Hepatocyte (in vitro differentiated cells): ENCODE measurements at regions not wholly inside any gene's neighbourhood (a gene's known extent, or its start where the extent isn't known, plus 50 kb on each side); places are given as distances from the start of the nearest gene placed in this dataset.

Experiments used
- DNase-seq: peaks from one replicate; pipeline ENCODE4 v3.0.0-alpha.2; 2016; ENCODE audit warnings: low spot score
- H2AFZ ChIP-seq: fragments of 200-600 bp; sonication (generic); 2 replicates; pipeline ENCODE4 v1.6.0; 2016; ENCODE audit warnings: antibody characterized with exemption, mild to moderate bottlenecking
- H3K27ac ChIP-seq: fragments of 200-600 bp; sonication (generic); 2 replicates; pipeline ENCODE4 v1.5.1; 2016; ENCODE audit warnings: mild to moderate bottlenecking
- H3K27me3 ChIP-seq: fragments of 200-600 bp; sonication (generic); 2 replicates; pipeline ENCODE4 v1.6.1; 2016
- H3K36me3 ChIP-seq: fragments of 200-600 bp; sonication (generic); replicated peaks from 2 replicates; pipeline ENCODE4 v1.5.1; 2016; ENCODE audit warnings: low read depth; ENCODE audit not compliant: insufficient read depth
- H3K4me1 ChIP-seq: fragments of 200-600 bp; sonication (generic); 2 replicates; pipeline ENCODE4 v1.5.1; 2016; ENCODE audit warnings: mild to moderate bottlenecking, moderate library complexity; ENCODE audit not compliant: insufficient read depth
- H3K4me2 ChIP-seq: fragments of 200-600 bp; sonication (generic); 2 replicates; pipeline ENCODE4 v1.6.0; 2016
- H3K4me3 ChIP-seq: fragments of 200-600 bp; sonication (generic); 2 replicates; pipeline ENCODE4 v1.5.1; 2016; ENCODE audit warnings: mild to moderate bottlenecking
- H3K79me2 ChIP-seq: fragments of 200-600 bp; sonication (generic); 2 replicates; pipeline ENCODE4 v1.6.0; 2017; ENCODE audit warnings: mild to moderate bottlenecking
- H3K9me2 ChIP-seq: fragments of 200-600 bp; sonication (generic); replicated peaks from 2 replicates; pipeline ENCODE4 v1.6.0; 2017; ENCODE audit warnings: mild to moderate bottlenecking; ENCODE audit not compliant: insufficient read depth
- H3K9me3 ChIP-seq: fragments of 200-600 bp; sonication (generic); 2 replicates; pipeline ENCODE4 v1.5.1; 2016; ENCODE audit warnings: low read depth, mild to moderate bottlenecking
- H4K20me1 ChIP-seq: fragments of 200-600 bp; sonication (generic); 2 replicates; pipeline ENCODE4 v1.6.0; 2016; ENCODE audit warnings: mild to moderate bottlenecking; ENCODE audit not compliant: insufficient read depth, poor library complexity, severe bottlenecking
- EZH2 ChIP-seq: fragments of 200-600 bp; sonication (generic); IDR thresholded peaks from 2 replicates; pipeline ENCODE4 v1.6.1; 2016; ENCODE audit warnings: antibody characterized with exemption, mild to moderate bottlenecking, borderline replicate concordance
- EZH2phosphoT487 ChIP-seq: fragments of 200-600 bp; sonication (generic); IDR thresholded peaks from one replicate; pipeline ENCODE4 v1.6.1; 2018; ENCODE audit warnings: antibody characterized with exemption, mild to moderate bottlenecking, low read depth, moderate library complexity; ENCODE audit not compliant: unreplicated experiment, severe bottlenecking
- WGBS: methylation state at CpG from one replicate; pipeline ENCODE4 v1.1.6; 2016; ENCODE audit warnings: low lambda C conversion rate; ENCODE audit errors: missing lambda C conversion rate; 5-methylcytosine and 5-hydroxymethylcytosine counted together
- TF ChIP-seq, protein P1 (sequence below): fragments of 200-600 bp; sonication (generic); IDR thresholded peaks from 2 replicates; pipeline ENCODE4 v1.5.1; 2016; ENCODE audit warnings: antibody characterized with exemption, mild to moderate bottlenecking; ENCODE audit not compliant: poor library complexity

DNA sequence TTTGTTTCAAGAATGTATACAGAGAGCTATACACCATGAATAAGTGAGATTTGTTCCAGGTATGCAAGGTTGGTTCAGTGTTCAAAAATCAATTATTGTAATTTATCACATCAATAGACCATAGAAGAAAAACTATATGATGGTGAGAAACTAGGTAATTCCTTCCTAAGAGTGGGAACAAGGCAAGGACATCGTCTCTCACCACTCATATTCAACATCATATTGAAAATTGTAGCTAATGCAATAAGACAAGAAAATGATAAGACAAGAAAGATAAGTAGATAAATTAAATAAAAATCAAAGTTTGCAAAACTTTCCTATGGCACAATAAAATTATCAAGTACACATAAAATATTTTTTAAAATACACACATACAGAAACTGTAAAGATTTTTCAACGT is 385.3 kb upstream of the COBL start:
- H3K36me3 ChIP-seq = no peaks in the 10 kb centered on the region
- no peaks in the 10 kb centered on the region for H3K9me2 ChIP-seq
- no peak for DNase-seq
- no peaks in the 10 kb centered on the region for H3K9me3 ChIP-seq
- H3K4me1 ChIP-seq = no peaks in the 10 kb centered on the region
- H3K27me3 ChIP-seq = no peaks in the 10 kb centered on the region
- no peak overlapping the region for H3K27ac ChIP-seq
- no peak overlapping the region for H3K4me3 ChIP-seq
- TF ChIP-seq EZH2phosphoT487 (no peak), EZH2 (no peak)
- TF ChIP-seq, protein P1, sequence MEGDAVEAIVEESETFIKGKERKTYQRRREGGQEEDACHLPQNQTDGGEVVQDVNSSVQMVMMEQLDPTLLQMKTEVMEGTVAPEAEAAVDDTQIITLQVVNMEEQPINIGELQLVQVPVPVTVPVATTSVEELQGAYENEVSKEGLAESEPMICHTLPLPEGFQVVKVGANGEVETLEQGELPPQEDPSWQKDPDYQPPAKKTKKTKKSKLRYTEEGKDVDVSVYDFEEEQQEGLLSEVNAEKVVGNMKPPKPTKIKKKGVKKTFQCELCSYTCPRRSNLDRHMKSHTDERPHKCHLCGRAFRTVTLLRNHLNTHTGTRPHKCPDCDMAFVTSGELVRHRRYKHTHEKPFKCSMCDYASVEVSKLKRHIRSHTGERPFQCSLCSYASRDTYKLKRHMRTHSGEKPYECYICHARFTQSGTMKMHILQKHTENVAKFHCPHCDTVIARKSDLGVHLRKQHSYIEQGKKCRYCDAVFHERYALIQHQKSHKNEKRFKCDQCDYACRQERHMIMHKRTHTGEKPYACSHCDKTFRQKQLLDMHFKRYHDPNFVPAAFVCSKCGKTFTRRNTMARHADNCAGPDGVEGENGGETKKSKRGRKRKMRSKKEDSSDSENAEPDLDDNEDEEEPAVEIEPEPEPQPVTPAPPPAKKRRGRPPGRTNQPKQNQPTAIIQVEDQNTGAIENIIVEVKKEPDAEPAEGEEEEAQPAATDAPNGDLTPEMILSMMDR = no peak
- no peak overlapping the region for H3K4me2 ChIP-seq
- no peaks in the 10 kb centered on the region for H3K79me2 ChIP-seq
- no peaks in the 10 kb centered on the region for H4K20me1 ChIP-seq
- no peak overlapping the region for H2AFZ ChIP-seq
- WGBS = 89% methylated on average over 2 of the region's 2 CpGs

DNA sequence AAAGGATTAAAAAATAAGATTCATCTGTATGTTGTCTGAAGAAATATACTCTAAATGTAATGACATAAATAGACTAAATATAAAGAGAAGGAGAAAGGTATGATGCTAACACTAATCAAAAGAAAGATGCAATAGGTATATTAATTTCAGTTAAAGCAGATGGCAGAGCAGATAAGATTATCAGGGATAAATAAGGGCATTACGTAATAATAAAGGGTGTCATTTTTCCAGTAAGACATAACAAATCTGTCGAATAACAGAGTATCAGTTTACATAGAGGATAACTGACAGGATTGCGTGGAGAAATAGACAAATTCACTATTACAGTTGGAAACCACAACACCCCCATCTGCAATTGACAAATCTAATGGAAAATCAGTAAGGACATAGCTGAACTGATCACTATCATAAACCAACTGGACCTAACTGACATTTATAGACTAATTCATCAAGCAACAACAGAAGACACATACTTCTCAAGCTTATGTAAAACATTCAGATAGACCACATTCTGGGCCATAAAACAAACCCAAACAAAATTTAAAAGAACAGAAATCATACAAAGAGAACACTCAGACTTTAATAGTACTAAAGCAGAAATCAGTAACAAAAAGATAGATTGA is 384.1 kb upstream of the COBL start:
- WGBS = 57% methylated on average over 3 of the region's 3 CpGs
- TF ChIP-seq, protein P1 = no peak
- TF ChIP-seq EZH2 = no peak
- TF ChIP-seq EZH2phosphoT487 = no peak

DNA sequence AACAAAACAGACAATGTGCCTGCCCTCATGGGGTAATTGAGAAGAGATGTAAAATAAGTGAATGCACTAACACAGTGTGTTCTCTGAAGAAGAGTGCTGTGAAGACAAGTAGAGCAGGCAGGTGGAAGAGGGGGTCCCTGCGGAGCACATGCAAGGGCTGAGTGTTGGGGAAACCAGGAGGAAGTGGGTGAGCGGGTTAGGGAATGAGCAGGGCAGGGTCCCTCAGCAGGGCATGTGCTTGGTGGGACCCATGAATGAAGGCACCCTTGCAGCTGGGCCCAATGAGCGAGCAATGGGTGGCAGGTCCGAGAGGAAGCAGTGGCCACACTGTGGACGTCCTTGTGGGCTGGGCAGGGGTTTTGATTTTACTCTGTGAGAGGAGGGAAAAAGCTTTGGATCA is 376.6 kb upstream of the COBL start:
- Histone ChIP-seq H3K27me3 (no peaks in the 10 kb centered on the region), H3K27ac (no peak overlapping the region), H4K20me1 (no peaks in the 10 kb centered on the region), H3K4me3 (no peak overlapping the region), H3K4me2 (no peak overlapping the region), H2AFZ (no peak overlapping the region), H3K79me2 (no peaks in the 10 kb centered on the region), H3K9me2 (no peaks in the 10 kb centered on the region), H3K9me3 (no peaks in the 10 kb centered on the region), H3K36me3 (no peaks in the 10 kb centered on the region), H3K4me1 (no peaks in the 10 kb centered on the region)
- no peak for DNase-seq
- 92% methylated on average over 5 of the region's 5 CpGs for WGBS
- TF ChIP-seq EZH2 (no peak), EZH2phosphoT487 (no peak)
- TF ChIP-seq, protein P1 = no peak

More for the DNA sequence above, 384.1 kb upstream of the COBL start:
- Histone ChIP-seq H2AFZ (no peak overlapping the region), H3K4me2 (no peak overlapping the region), H3K36me3 (no peaks in the 10 kb centered on the region), H3K79me2 (no peaks in the 10 kb centered on the region), H3K4me1 (no peaks in the 10 kb centered on the region), H3K9me2 (no peaks in the 10 kb centered on the region), H3K27me3 (no peaks in the 10 kb centered on the region), H4K20me1 (no peaks in the 10 kb centered on the region), H3K27ac (no peak overlapping the region), H3K9me3 (no peaks in the 10 kb centered on the region), H3K4me3 (no peak overlapping the region)
- no peak for DNase-seq

DNA sequence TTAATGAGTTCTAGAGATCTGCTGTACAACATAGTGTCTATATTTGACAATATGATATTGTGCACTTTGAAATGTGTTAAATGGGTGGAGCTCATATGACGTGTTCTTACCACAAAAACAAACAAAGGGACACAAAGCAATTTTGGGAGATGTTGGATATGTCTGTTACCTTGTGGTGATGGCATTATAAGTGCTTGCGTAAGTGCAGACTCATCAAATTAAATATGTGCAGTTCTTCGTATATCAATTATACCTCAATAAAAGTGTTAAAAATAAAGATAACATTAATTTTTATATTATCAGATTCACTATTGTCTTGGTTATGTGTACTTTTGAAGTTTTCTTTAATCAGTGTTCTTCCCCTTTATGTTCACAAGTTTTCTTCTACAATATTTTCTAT is 372.9 kb upstream of the COBL start:
- DNase-seq = no peak
- no peak overlapping the region for H2AFZ ChIP-seq
- H3K4me2 ChIP-seq = no peak overlapping the region
- no peaks in the 10 kb centered on the region for H3K9me2 ChIP-seq
- H3K27me3 ChIP-seq = no peaks in the 10 kb centered on the region
- no peaks in the 10 kb centered on the region for H4K20me1 ChIP-seq
- no peaks in the 10 kb centered on the region for H3K4me1 ChIP-seq
- no peak for TF ChIP-seq EZH2
- TF ChIP-seq EZH2phosphoT487 = no peak
- no peak overlapping the region for H3K4me3 ChIP-seq
- 82% methylated on average over 3 of the region's 3 CpGs for WGBS
- no peak overlapping the region for H3K27ac ChIP-seq
- no peaks in the 10 kb centered on the region for H3K79me2 ChIP-seq
- H3K36me3 ChIP-seq = no peaks in the 10 kb centered on the region
- no peaks in the 10 kb centered on the region for H3K9me3 ChIP-seq
